Right lobe of liver (tissue), 4 donors: ENCODE measurements at regions not wholly inside any gene's neighbourhood (a gene's known extent, or its start where the extent isn't known, plus 50 kb on each side); places are given as distances from the start of the nearest gene placed in this dataset.

ENCODE experiments used
- POLR2A ChIP-seq: fragments of 450-650 bp; IDR thresholded peaks from one replicate; pipeline ENCODE4 v1.6.1; 2017; ENCODE audit warnings: antibody characterized with exemption, mild to moderate bottlenecking
- TF ChIP-seq, protein P1 (sequence below), 4 donors: fragments of 200-600 bp in 3 of 4; fragments of 450-650 bp in 1 of 4; IDR thresholded peaks; one replicate each; pipeline versions ENCODE4 v1.5.1 to v1.8.0; 2016 to 2022; ENCODE audit warnings: antibody characterized with exemption in 4 of 4, mild to moderate bottlenecking in 2 of 4
- donor health status: DM: no; HTN: no; CAD: no.
- donor health status: DM: no; HTN: no; CAD: no.
- donor health status: DM: no; HTN: yes; CAD: no.

DNA sequence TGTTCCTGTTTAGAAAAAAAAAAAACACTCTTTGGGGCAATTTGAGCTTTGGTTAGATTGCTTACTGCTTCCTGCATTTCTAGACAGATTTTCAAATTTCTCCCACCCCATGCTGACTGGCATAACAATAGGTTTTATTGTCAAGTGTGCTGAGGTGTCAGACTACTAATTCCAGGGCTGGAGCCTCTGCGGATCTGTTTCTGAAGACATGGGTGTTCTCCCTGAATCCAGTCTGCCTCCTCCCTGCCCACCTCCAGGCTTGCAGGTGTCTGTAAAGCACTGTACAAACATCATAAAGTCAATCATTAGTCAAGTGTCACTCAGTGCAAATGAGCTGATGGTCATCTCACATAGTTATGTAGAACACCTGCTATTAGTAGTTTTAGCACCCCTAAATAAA, 292.4 kb downstream of the GATA3 start:
- TF ChIP-seq, protein P1, sequence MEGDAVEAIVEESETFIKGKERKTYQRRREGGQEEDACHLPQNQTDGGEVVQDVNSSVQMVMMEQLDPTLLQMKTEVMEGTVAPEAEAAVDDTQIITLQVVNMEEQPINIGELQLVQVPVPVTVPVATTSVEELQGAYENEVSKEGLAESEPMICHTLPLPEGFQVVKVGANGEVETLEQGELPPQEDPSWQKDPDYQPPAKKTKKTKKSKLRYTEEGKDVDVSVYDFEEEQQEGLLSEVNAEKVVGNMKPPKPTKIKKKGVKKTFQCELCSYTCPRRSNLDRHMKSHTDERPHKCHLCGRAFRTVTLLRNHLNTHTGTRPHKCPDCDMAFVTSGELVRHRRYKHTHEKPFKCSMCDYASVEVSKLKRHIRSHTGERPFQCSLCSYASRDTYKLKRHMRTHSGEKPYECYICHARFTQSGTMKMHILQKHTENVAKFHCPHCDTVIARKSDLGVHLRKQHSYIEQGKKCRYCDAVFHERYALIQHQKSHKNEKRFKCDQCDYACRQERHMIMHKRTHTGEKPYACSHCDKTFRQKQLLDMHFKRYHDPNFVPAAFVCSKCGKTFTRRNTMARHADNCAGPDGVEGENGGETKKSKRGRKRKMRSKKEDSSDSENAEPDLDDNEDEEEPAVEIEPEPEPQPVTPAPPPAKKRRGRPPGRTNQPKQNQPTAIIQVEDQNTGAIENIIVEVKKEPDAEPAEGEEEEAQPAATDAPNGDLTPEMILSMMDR (IDR thresholded peaks at IDR 0.05) = no peak
- TF ChIP-seq POLR2A = no peak
